ENCODE measurements at regions not wholly inside any gene's neighbourhood (a gene's known extent, or its start where the extent isn't known, plus 50 kb on each side); places are given as distances from the start of the nearest gene placed in this dataset.
A peak's percentile ranks its signal among the peaks of the same experiment; 100 is the strongest.

- DNase-seq: no peak
- intact Hi-C loops (cut with DNase I; ENCODE audit: low total_unique reads): no loop called here
- Histone ChIP-seq H3K36me3 (no peaks in the 10 kb centered on the region), H3K4me1 (no peaks in the 10 kb centered on the region), H3K4me3 (no peak overlapping the region), H3K9me3 (peaks cover 0 to 19% (median 16%) of the 10 kb centered on the region in 3 donors), H3K27me3 (no peaks in the 10 kb centered on the region), H3K27ac (no peak overlapping the region)
- TF ChIP-seq CTCF (IDR thresholded peaks at IDR 0.05): no peak
These were observed 81.7 kb upstream of the CHRDL1 start for GRCh38 chrX:110877326-110877725.

DNA sequence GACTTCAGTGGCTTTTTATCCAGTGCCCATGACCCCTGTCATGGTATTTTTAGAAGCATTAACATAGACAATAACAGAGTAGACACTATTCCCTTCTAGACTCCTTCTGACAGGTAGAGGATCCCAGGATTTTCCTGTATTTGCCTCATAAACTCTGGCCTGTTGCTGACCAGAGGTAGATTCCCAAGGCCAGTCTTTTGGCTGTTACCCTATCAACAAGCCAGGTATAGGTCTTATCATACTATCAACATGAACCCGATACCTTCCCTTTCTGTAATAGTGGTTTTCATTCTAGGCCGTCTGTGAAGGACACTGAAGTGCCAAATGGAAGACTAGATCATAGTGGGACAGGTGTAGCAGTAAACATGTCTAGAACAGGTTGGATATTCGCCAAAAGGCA is 76.2 kb upstream of the CHRDL1 start:
- intact Hi-C loops (cut with DNase I; ENCODE audit: low total_unique reads): no loop called here
- Histone ChIP-seq H3K27ac (no peak overlapping the region), H3K36me3 (no peaks in the 10 kb centered on the region), H3K4me3 (no peak overlapping the region), H3K27me3 (no peaks in the 10 kb centered on the region), H3K9me3 (no peaks in the 10 kb centered on the region), H3K4me1 (no peaks in the 10 kb centered on the region)
- no peak for DNase-seq
- no peak for TF ChIP-seq CTCF (IDR thresholded peaks at IDR 0.05)

DNA sequence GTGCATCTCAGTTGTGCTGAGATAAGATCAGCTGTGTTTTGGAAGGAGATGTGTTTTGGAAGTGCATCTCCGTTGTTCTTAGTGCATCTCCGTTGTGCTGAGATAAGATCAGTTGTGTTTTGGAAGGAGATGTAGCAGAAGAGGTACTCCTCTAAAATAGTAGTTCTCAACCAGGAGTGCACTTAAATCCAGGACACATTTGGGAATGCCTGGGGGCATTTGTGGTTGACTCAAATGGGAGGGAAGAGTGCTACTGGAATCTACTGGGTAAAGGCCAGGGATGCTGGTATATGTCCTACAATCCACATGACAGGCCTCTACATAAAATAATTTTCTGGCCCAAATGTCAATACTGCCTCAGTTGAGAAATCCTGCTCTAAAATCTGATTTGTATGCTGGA is 70.8 kb upstream of the CHRDL1 start:
- TF ChIP-seq CTCF (IDR thresholded peaks at IDR 0.05): no peak
- Histone ChIP-seq H3K9me3 (no peaks in the 10 kb centered on the region), H3K27me3 (no peaks in the 10 kb centered on the region), H3K4me3 (no peak overlapping the region), H3K4me1 (no peaks in the 10 kb centered on the region), H3K27ac (no peak overlapping the region), H3K36me3 (no peaks in the 10 kb centered on the region)
- DNase-seq: no peak
- intact Hi-C loops (cut with DNase I; ENCODE audit: low total_unique reads): no loop called here

- DNase-seq: no peak
- no peak for TF ChIP-seq CTCF (IDR thresholded peaks at IDR 0.05)
- Histone ChIP-seq H3K9me3 (no peaks in the 10 kb centered on the region), H3K4me1 (no peaks in the 10 kb centered on the region), H3K36me3 (no peaks in the 10 kb centered on the region), H3K27ac (no peak overlapping the region), H3K4me3 (no peak overlapping the region), H3K27me3 (no peaks in the 10 kb centered on the region)
- intact Hi-C loops (cut with DNase I; ENCODE audit: low total_unique reads): no loop called here
These were observed 68.3 kb upstream of the CHRDL1 start for GRCh38 chrX:110863883-110864282.

DNA sequence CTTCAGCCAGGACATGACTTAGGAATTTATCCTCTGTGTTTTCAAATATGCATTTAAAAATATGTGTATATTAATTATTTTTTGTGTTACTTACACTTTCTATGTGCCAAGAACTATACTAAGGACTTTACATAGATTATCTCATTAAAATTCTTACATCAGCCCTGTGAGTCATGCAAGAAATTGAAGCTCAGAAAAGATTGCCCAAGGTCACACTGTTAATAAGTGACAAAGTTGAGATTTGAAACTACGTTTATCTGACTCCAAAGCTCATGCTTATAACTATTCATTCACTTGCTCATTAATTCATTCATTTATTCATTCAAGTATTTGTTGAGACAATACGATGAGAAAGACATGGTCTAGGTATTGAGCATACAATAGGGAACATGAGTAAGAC is 62.9 kb upstream of the CHRDL1 start:
- Histone ChIP-seq H3K27me3 (no peaks in the 10 kb centered on the region), H3K4me1 (peaks cover 0 to 4% (median 0%) of the 10 kb centered on the region in 4 donors), H3K4me3 (no peak overlapping the region), H3K9me3 (no peaks in the 10 kb centered on the region), H3K27ac (no peak overlapping the region), H3K36me3 (no peaks in the 10 kb centered on the region)
- intact Hi-C loops (cut with DNase I; ENCODE audit: low total_unique reads): no loop called here
- DNase-seq: no peak
- no peak for TF ChIP-seq CTCF (IDR thresholded peaks at IDR 0.05)

DNA sequence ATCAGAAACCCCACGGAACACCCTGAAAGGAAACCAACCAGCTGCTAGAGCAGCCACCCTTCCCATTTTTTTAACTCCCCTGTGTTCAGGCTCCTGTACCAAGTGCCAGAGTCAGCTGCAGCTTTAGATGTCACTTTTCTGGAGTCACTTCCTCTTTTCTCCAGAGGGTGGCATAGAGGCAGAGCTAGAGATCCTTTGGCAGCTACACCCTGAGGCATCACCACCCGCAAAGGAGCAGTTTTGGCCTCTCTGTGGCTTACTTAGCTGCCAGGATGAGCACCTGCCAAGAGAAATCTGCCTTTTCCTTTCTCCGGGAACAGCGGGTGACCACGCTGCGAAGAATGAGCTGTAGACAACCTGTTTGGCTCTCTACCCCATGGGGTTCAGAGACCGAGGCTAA is 58.0 kb upstream of the CHRDL1 start:
- Histone ChIP-seq H3K27ac (no peak overlapping the region), H3K27me3 (no peaks in the 10 kb centered on the region), H3K4me1 (peaks cover 0 to 5% (median 0%) of the 10 kb centered on the region in 4 donors), H3K36me3 (no peaks in the 10 kb centered on the region), H3K4me3 (no peak overlapping the region), H3K9me3 (no peaks in the 10 kb centered on the region)
- intact Hi-C loops (cut with DNase I; ENCODE audit: low total_unique reads): no loop called here
- TF ChIP-seq CTCF (IDR thresholded peaks at IDR 0.05): peak in 1 of 2 experiments; percentile 16
- DNase-seq: no peak
